GM13976 (cell line): ENCODE measurements at regions not wholly inside any gene's neighbourhood (a gene's known extent, or its start where the extent isn't known, plus 50 kb on each side); places are given as distances from the start of the nearest gene placed in this dataset.

Experiments
- DNase-seq: peaks from one replicate; pipeline ENCODE4 v3.0.0; 2012; ENCODE audit warnings: low spot score
- CTCF ChIP-seq: IDR thresholded peaks from 2 replicates; pipeline ENCODE4 v1.5.1; 2012; ENCODE audit warnings: borderline replicate concordance, mild to moderate bottlenecking; ENCODE audit not compliant: insufficient read depth; ENCODE audit errors: extremely low read depth, missing control alignments, control extremely low read depth
- in situ Hi-C: fragments of 300-500 bp; cut with MboI; formaldehyde crosslinking; loops from one replicate; pipeline ENCODE4 v1.12.0; 2022; ENCODE audit warnings: low sequenced_read_pairs, mixed read lengths, inconsistent platforms; ENCODE audit not compliant: unreplicated experiment

- no peak for TF ChIP-seq CTCF
These were observed 67.0 kb upstream of the FAM9A start for GRCh38 chrX:8868070-8868773.

GRCh38 chrX:8867406-8867805 is 66.2 kb upstream of the FAM9A start:
- no peak for TF ChIP-seq CTCF
- no peak for DNase-seq
- in situ Hi-C loops, result no loop called here

More at GRCh38 chrX:8868070-8868773, 67.0 kb upstream of the FAM9A start:
- DNase-seq, result no peak
- in situ Hi-C loops, result no loop called here

GRCh38 chrX:8864161-8864560 is 63.0 kb upstream of the FAM9A start:
- in situ Hi-C loops, result no loop called here
- no peak for DNase-seq
- no peak for TF ChIP-seq CTCF

GRCh38 chrX:8861908-8862307 is 60.7 kb upstream of the FAM9A start:
- in situ Hi-C loops, result no loop called here
- TF ChIP-seq CTCF, result no peak
- DNase-seq, result no peak

GRCh38 chrX:8851231-8851886 is 50.2 kb upstream of the FAM9A start:
- no peak for TF ChIP-seq CTCF
- in situ Hi-C loops, result no loop called here
- no peak for DNase-seq
